ENCODE measurements at regions not wholly inside any gene's neighbourhood (a gene's known extent, or its start where the extent isn't known, plus 50 kb on each side); places are given as distances from the start of the nearest gene placed in this dataset.

GRCh38 chr13:26837102-26837501, 76.5 kb upstream of the GPR12 start:
- intact Hi-C loops (cut with micrococcal nuclease), result no loop called here
- BruUV-seq (replicated peaks), result no TSS peak
- peaks cover 83% of the 10 kb centered on the region for H3K27me3 ChIP-seq (ENCODE audit: insufficient read depth, low read length)

DNA sequence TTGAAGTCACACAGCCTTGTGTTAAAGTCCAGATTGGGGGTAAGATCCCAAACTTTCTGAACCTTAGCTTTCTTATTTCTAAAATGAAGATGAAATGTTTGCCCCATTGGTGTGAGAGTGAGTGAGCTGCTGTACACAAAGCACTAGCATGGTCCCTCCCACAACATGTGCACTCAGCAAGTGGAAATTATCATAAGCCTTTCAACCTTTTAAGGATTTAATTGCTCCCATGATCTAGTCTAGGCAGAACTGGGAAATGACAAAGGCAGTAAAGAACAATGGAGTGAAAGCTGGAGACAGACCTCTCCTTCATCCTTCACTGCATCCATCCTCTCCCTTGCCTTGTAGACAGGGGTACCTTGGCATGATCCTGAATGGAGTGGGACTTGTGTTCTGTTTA, 76.0 kb upstream of the GPR12 start:
- Histone ChIP-seq H3K9ac (ENCODE audit: low read length) (no peak overlapping the region), H3K4me1 (ENCODE audit: control insufficient read depth in 1 of 2, insufficient read depth in 2 of 2, low read length in 2 of 2) (no peaks in the 10 kb centered on the region), H3K9me2 (ENCODE audit: insufficient read depth) (no peaks in the 10 kb centered on the region), H4K20me1 (ENCODE audit: insufficient read depth) (no peaks in the 10 kb centered on the region), H3K36me3 (ENCODE audit: control insufficient read depth in 1 of 2, insufficient read depth in 2 of 2, low read length in 2 of 2) (no peaks in the 10 kb centered on the region), H3K79me2 (ENCODE audit: insufficient read depth, low read length) (no peaks in the 10 kb centered on the region), H3K4me2 (ENCODE audit: low read length) (no peak overlapping the region), H3K4me3 (replicated peaks in 1 of 2; ENCODE audit: low read depth in 1 of 2, low read length in 2 of 2) (no peak overlapping the region), H3K27me3 (ENCODE audit: insufficient read depth, low read length) (peaks cover 78% of the 10 kb centered on the region), H3K9me3 (ENCODE audit: control insufficient read depth in 1 of 2, insufficient read depth in 1 of 2, low read depth in 1 of 2, low read length in 2 of 2) (no peaks in the 10 kb centered on the region), H3K27ac (ENCODE audit: low read depth, low read length) (no peak overlapping the region), H2AFZ (ENCODE audit: low read depth, low read length, poor library complexity, severe bottlenecking) (no peak overlapping the region)
- CTCF ChIA-PET, result no interaction called here
- ATAC-seq, result no peak
- no TSS peak for BruUV-seq (replicated peaks)
- RAD21 ChIA-PET (ENCODE audit: low non-redundant PET in 1 of 2, low total read pairs in 2 of 2, uncharacterized antibody in 2 of 2, unreplicated experiment in 2 of 2), result no interaction called here
- no peak for DNase-seq (ENCODE audit: low read depth, low spot score)
- intact Hi-C loops (cut with micrococcal nuclease), result no loop called here
- POLR2A ChIA-PET, result no interaction called here
- TF ChIP-seq ZFX (IDR thresholded peaks at IDR 0.05) (no peak), YY1 (IDR thresholded peaks at IDR 0.05; ENCODE audit: extremely low read depth, insufficient replicate concordance, low read depth, low read length) (no peak), JUND (IDR thresholded peaks at IDR 0.05) (no peak), EGR1 (IDR thresholded peaks at IDR 0.05; ENCODE audit: low read depth) (no peak)

More at GRCh38 chr13:26837102-26837501, 76.5 kb upstream of the GPR12 start:
- Histone ChIP-seq H2AFZ (ENCODE audit: low read depth, low read length, poor library complexity, severe bottlenecking) (no peak overlapping the region), H3K4me3 (replicated peaks in 1 of 2; ENCODE audit: low read depth in 1 of 2, low read length in 2 of 2) (no peak overlapping the region), H3K4me2 (ENCODE audit: low read length) (no peak overlapping the region), H3K79me2 (ENCODE audit: insufficient read depth, low read length) (no peaks in the 10 kb centered on the region), H3K27ac (ENCODE audit: low read depth, low read length) (no peak overlapping the region), H3K9ac (ENCODE audit: low read length) (no peak overlapping the region), H3K9me3 (ENCODE audit: control insufficient read depth in 1 of 2, insufficient read depth in 1 of 2, low read depth in 1 of 2, low read length in 2 of 2) (no peaks in the 10 kb centered on the region), H3K4me1 (ENCODE audit: control insufficient read depth in 1 of 2, insufficient read depth in 2 of 2, low read length in 2 of 2) (no peaks in the 10 kb centered on the region), H4K20me1 (ENCODE audit: insufficient read depth) (no peaks in the 10 kb centered on the region), H3K36me3 (ENCODE audit: control insufficient read depth in 1 of 2, insufficient read depth in 2 of 2, low read length in 2 of 2) (no peaks in the 10 kb centered on the region), H3K9me2 (ENCODE audit: insufficient read depth) (no peaks in the 10 kb centered on the region)
- TF ChIP-seq EZH2 (IDR thresholded peaks at IDR 0.05), result no peak
- TF ChIP-seq CEBPB (IDR thresholded peaks at IDR 0.05; ENCODE audit: low read depth), result no peak
- no peak for TF ChIP-seq SP1 (IDR thresholded peaks at IDR 0.05; ENCODE audit: low read depth)
- TF ChIP-seq, protein P1, sequence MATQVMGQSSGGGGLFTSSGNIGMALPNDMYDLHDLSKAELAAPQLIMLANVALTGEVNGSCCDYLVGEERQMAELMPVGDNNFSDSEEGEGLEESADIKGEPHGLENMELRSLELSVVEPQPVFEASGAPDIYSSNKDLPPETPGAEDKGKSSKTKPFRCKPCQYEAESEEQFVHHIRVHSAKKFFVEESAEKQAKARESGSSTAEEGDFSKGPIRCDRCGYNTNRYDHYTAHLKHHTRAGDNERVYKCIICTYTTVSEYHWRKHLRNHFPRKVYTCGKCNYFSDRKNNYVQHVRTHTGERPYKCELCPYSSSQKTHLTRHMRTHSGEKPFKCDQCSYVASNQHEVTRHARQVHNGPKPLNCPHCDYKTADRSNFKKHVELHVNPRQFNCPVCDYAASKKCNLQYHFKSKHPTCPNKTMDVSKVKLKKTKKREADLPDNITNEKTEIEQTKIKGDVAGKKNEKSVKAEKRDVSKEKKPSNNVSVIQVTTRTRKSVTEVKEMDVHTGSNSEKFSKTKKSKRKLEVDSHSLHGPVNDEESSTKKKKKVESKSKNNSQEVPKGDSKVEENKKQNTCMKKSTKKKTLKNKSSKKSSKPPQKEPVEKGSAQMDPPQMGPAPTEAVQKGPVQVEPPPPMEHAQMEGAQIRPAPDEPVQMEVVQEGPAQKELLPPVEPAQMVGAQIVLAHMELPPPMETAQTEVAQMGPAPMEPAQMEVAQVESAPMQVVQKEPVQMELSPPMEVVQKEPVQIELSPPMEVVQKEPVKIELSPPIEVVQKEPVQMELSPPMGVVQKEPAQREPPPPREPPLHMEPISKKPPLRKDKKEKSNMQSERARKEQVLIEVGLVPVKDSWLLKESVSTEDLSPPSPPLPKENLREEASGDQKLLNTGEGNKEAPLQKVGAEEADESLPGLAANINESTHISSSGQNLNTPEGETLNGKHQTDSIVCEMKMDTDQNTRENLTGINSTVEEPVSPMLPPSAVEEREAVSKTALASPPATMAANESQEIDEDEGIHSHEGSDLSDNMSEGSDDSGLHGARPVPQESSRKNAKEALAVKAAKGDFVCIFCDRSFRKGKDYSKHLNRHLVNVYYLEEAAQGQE (IDR thresholded peaks at IDR 0.05; ENCODE audit: low read depth), result no peak
- TF ChIP-seq, protein P2, sequence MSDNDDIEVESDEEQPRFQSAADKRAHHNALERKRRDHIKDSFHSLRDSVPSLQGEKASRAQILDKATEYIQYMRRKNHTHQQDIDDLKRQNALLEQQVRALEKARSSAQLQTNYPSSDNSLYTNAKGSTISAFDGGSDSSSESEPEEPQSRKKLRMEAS (IDR thresholded peaks at IDR 0.05), result no peak
- TF ChIP-seq CBX3 (IDR thresholded peaks at IDR 0.05; ENCODE audit: low read depth), result no peak
- DNase-seq (ENCODE audit: low read depth, low spot score) (no peak), ATAC-seq (no peak)
- ChIA-PET RAD21 (ENCODE audit: low non-redundant PET in 1 of 2, low total read pairs in 2 of 2, uncharacterized antibody in 2 of 2, unreplicated experiment in 2 of 2) (no interaction called here), POLR2A (no interaction called here), CTCF (no interaction called here)
